ENCODE measurements at regions not wholly inside any gene's neighbourhood (a gene's known extent, or its start where the extent isn't known, plus 50 kb on each side); places are given as distances from the start of the nearest gene placed in this dataset.

- intact Hi-C loops (cut with micrococcal nuclease): loop anchor here (5.0 kb wide), 1 partner anchor 202 kb away; no protein-coding TSS in a partner anchor
- Histone ChIP-seq H3K27me3 (ENCODE audit: low read depth) (no peaks in the 10 kb centered on the region), H3K4me3 (peak overlapping the region; percentile 30)
Observed at GRCh38 chr6:56370127-56370540, 122.8 kb upstream of the COL21A1 start.

GRCh38 chr6:56368491-56368890, 121.1 kb upstream of the COL21A1 start:
- TF ChIP-seq CTCF (IDR thresholded peaks at IDR 0.05; ENCODE audit: borderline replicate concordance): no peak
- no peaks in the 10 kb centered on the region for H3K36me3 ChIP-seq
- H3K4me1 ChIP-seq: peaks cover 83% of the 10 kb centered on the region
- no peak for DNase-seq
- H3K4me3 ChIP-seq: no peak overlapping the region
- no peaks in the 10 kb centered on the region for H3K9me3 ChIP-seq (replicated peaks)
- intact Hi-C loops (cut with micrococcal nuclease): no loop called here
- peak overlapping the region; percentile 89 for H3K27ac ChIP-seq (replicated peaks)
- no peaks in the 10 kb centered on the region for H3K27me3 ChIP-seq (ENCODE audit: low read depth)

More at GRCh38 chr6:56370127-56370540, 122.8 kb upstream of the COL21A1 start:
- Histone ChIP-seq H3K4me1 (peaks cover 80% of the 10 kb centered on the region), H3K9me3 (replicated peaks) (no peaks in the 10 kb centered on the region), H3K27ac (replicated peaks) (peak overlapping the region; percentile 89), H3K36me3 (no peaks in the 10 kb centered on the region)
- peak; percentile 69 for TF ChIP-seq CTCF (IDR thresholded peaks at IDR 0.05; ENCODE audit: borderline replicate concordance)
- DNase-seq: peak; percentile 39

- H3K9me3 ChIP-seq (replicated peaks): no peaks in the 10 kb centered on the region
- no peak for DNase-seq
- intact Hi-C loops (cut with micrococcal nuclease): no loop called here
- H3K27me3 ChIP-seq (ENCODE audit: low read depth): no peaks in the 10 kb centered on the region
- no peak overlapping the region for H3K27ac ChIP-seq (replicated peaks)
- peaks cover 65% of the 10 kb centered on the region for H3K4me1 ChIP-seq
- no peak overlapping the region for H3K4me3 ChIP-seq
- H3K36me3 ChIP-seq: no peaks in the 10 kb centered on the region
- TF ChIP-seq CTCF (IDR thresholded peaks at IDR 0.05; ENCODE audit: borderline replicate concordance): no peak
Observed at GRCh38 chr6:56366141-56366852, 118.9 kb upstream of the COL21A1 start.

- Histone ChIP-seq H3K4me1 (peaks cover 51% of the 10 kb centered on the region), H3K9me3 (replicated peaks) (no peaks in the 10 kb centered on the region), H3K27me3 (ENCODE audit: low read depth) (no peaks in the 10 kb centered on the region), H3K36me3 (no peaks in the 10 kb centered on the region), H3K4me3 (no peak overlapping the region), H3K27ac (replicated peaks) (no peak overlapping the region)
- DNase-seq: no peak
- intact Hi-C loops (cut with micrococcal nuclease): no loop called here
- no peak for TF ChIP-seq CTCF (IDR thresholded peaks at IDR 0.05; ENCODE audit: borderline replicate concordance)
Observed at GRCh38 chr6:56364827-56365339, 117.5 kb upstream of the COL21A1 start.

GRCh38 chr6:56364431-56364826, 117.0 kb upstream of the COL21A1 start:
- Histone ChIP-seq H3K9me3 (replicated peaks) (no peaks in the 10 kb centered on the region), H3K27me3 (ENCODE audit: low read depth) (no peaks in the 10 kb centered on the region), H3K36me3 (no peaks in the 10 kb centered on the region), H3K27ac (replicated peaks) (no peak overlapping the region), H3K4me1 (peaks cover 49% of the 10 kb centered on the region), H3K4me3 (no peak overlapping the region)
- no peak for TF ChIP-seq CTCF (IDR thresholded peaks at IDR 0.05; ENCODE audit: borderline replicate concordance)
- DNase-seq: no peak
- intact Hi-C loops (cut with micrococcal nuclease): no loop called here
